GM23338 (cell line): ENCODE measurements at regions not wholly inside any gene's neighbourhood (a gene's known extent, or its start where the extent isn't known, plus 50 kb on each side); places are given as distances from the start of the nearest gene placed in this dataset.

ENCODE experiments used
- ATAC-seq: fragments of 200-7000 bp; cut with Tn5 transposase; 3 replicates; pipeline ENCODE4 v1.9.1; 2020
- DNase-seq: peaks from one replicate; pipeline ENCODE4 v3.0.0-alpha.2; 2015; ENCODE audit warnings: low spot score
- H2AFZ ChIP-seq: fragments of 200-600 bp; sonication (generic); 2 replicates; pipeline ENCODE4 v1.8.0; 2016; ENCODE audit warnings: antibody characterized with exemption, mild to moderate bottlenecking, moderate library complexity
- H3F3A ChIP-seq: fragments of 200-600 bp; sonication (generic); replicated peaks from 2 replicates; pipeline ENCODE4 v1.8.0; 2017; ENCODE audit warnings: antibody characterized with exemption, mixed run types, low read depth
- H3K27ac ChIP-seq: fragments of 200-600 bp; sonication (generic); 2 replicates; pipeline ENCODE4 v1.6.1; 2016; ENCODE audit warnings: low read depth
- H3K27me3 ChIP-seq: fragments of 200-600 bp; sonication (generic); 2 replicates; pipeline ENCODE4 v1.8.0; 2016; ENCODE audit warnings: mild to moderate bottlenecking, mixed run types, moderate library complexity; ENCODE audit not compliant: insufficient read depth
- H3K36me3 ChIP-seq: fragments of 200-600 bp; sonication (generic); 2 replicates; pipeline ENCODE4 v1.8.0; 2016; ENCODE audit warnings: mild to moderate bottlenecking; ENCODE audit not compliant: insufficient read depth
- H3K4me1 ChIP-seq: fragments of 200-600 bp; sonication (generic); 2 replicates; pipeline ENCODE4 v1.8.0; 2016; ENCODE audit warnings: mild to moderate bottlenecking, moderate library complexity; ENCODE audit not compliant: insufficient read depth
- H3K4me2 ChIP-seq: fragments of 200-600 bp; sonication (generic); 2 replicates; pipeline ENCODE4 v1.7.1; 2017; ENCODE audit warnings: mixed run types
- H3K4me3 ChIP-seq: fragments of 200-600 bp; sonication (generic); 2 replicates; pipeline ENCODE4 v1.6.1; 2016; ENCODE audit warnings: mixed run types
- H3K79me2 ChIP-seq: fragments of 200-600 bp; sonication (generic); replicated peaks from 2 replicates; pipeline ENCODE4 v1.8.0; 2017; ENCODE audit warnings: mild to moderate bottlenecking; ENCODE audit not compliant: insufficient read depth
- H3K9me2 ChIP-seq: fragments of 200-600 bp; sonication (generic); 2 replicates; pipeline ENCODE4 v1.8.0; 2017; ENCODE audit not compliant: insufficient read depth
- H4K20me1 ChIP-seq: fragments of 200-600 bp; sonication (generic); replicated peaks from 2 replicates; pipeline ENCODE4 v1.8.0; 2017; ENCODE audit warnings: mild to moderate bottlenecking; ENCODE audit not compliant: insufficient read depth
- H3K27ac Mint-ChIP-seq: 2 replicates; pipeline ENCODE4 v1.8.0; 2020; ENCODE audit warnings: inconsistent platforms, mild to moderate bottlenecking, moderate library complexity, mixed read lengths
- H3K27me3 Mint-ChIP-seq: 3 replicates; pipeline ENCODE4 v1.8.0; 2022; ENCODE audit warnings: low read depth, mild to moderate bottlenecking, moderate library complexity, mixed read lengths, inconsistent platforms; ENCODE audit not compliant: insufficient read depth, poor library complexity
- H3K36me3 Mint-ChIP-seq: 3 replicates; pipeline ENCODE4 v1.8.0; 2021; ENCODE audit warnings: low read depth, mild to moderate bottlenecking, inconsistent platforms, moderate library complexity, mixed read lengths
- H3K4me1 Mint-ChIP-seq: 3 replicates; pipeline ENCODE4 v1.8.0; 2020; ENCODE audit warnings: mild to moderate bottlenecking, inconsistent platforms, mixed read lengths
- H3K4me3 Mint-ChIP-seq: 3 replicates; pipeline ENCODE4 v1.8.0; 2021; ENCODE audit warnings: moderate library complexity, mild to moderate bottlenecking, inconsistent platforms, mixed read lengths
- H3K9me3 Mint-ChIP-seq: 3 replicates; pipeline ENCODE4 v1.8.0; 2020; ENCODE audit warnings: moderate library complexity, mild to moderate bottlenecking, inconsistent platforms, mixed read lengths
- CREB1 ChIP-seq: fragments of 250-450 bp; sonication (Bioruptor Pico); IDR thresholded peaks from 2 replicates; pipeline ENCODE4 v1.5.0; 2020; ENCODE audit warnings: low read depth, mild to moderate bottlenecking, moderate library complexity
- EZH2 ChIP-seq: fragments of 200-600 bp; sonication (generic); IDR thresholded peaks from one replicate; pipeline ENCODE4 v1.8.0; 2017; ENCODE audit warnings: antibody characterized with exemption, mild to moderate bottlenecking, low read depth; ENCODE audit not compliant: unreplicated experiment
- EZH2phosphoT487 ChIP-seq: fragments of 200-600 bp; sonication (generic); IDR thresholded peaks from one replicate; pipeline ENCODE4 v1.8.1; 2018; ENCODE audit warnings: antibody characterized with exemption; ENCODE audit not compliant: unreplicated experiment
- JUNB ChIP-seq: IDR thresholded peaks from one replicate; pipeline ENCODE4 v1.6.1; 2016; ENCODE audit warnings: antibody characterized with exemption; ENCODE audit not compliant: unreplicated experiment
- NANOG ChIP-seq: IDR thresholded peaks from 2 replicates; pipeline ENCODE4 v1.6.1; 2016; ENCODE audit warnings: antibody characterized with exemption, borderline replicate concordance
- POLR2AphosphoS5 ChIP-seq: IDR thresholded peaks from 2 replicates; pipeline ENCODE4 v1.6.1; 2016; ENCODE audit warnings: antibody characterized with exemption, low read depth
- TF ChIP-seq, protein P1 (sequence below): IDR thresholded peaks from one replicate; pipeline ENCODE4 v1.6.1; 2018; ENCODE audit warnings: antibody characterized with exemption; ENCODE audit not compliant: unreplicated experiment
- TF ChIP-seq, protein P2 (sequence below): IDR thresholded peaks from 2 replicates; pipeline ENCODE4 v1.6.1; 2016; ENCODE audit warnings: antibody characterized with exemption

DNA sequence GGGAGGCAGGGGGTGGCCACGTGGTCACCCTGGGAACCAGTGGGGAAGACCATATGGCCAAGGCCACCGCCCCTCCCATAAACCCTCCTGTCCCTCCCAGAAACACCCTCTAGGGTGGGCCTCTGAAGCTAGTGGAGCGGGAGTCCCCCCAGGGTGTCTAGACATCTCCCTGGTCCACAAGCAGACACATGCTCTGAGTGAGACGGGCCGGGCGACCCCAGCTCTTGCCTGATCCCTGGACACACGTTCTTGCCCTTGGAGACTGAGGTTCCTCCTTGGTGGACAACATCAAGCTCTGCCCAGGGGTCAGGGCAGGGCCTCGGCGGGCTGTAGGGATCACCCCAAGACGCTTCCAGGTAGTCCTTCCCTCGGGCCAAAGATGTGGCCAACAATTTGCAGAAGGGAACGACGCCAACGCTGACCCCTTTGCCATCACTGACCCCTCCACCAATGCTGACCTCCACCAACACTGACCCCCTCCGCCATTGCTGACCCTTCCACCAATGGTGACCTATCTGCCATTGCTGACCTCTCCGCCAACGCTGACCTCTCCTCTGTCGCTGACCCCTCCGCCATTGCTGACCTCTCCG, 57.1 kb downstream of the FOXL3 start:
- H3K36me3 ChIP-seq, result no peaks in the 10 kb centered on the region
- no peak overlapping the region for H3K4me3 Mint-ChIP-seq
- no peak overlapping the region for H3K4me3 ChIP-seq
- no peaks in the 10 kb centered on the region for H3K79me2 ChIP-seq
- peaks cover 3% of the 10 kb centered on the region; the same call in 1 of the 3 replicates for H3K36me3 Mint-ChIP-seq
- ATAC-seq, result no peak
- TF ChIP-seq CREB1, result no peak
- TF ChIP-seq, protein P1, sequence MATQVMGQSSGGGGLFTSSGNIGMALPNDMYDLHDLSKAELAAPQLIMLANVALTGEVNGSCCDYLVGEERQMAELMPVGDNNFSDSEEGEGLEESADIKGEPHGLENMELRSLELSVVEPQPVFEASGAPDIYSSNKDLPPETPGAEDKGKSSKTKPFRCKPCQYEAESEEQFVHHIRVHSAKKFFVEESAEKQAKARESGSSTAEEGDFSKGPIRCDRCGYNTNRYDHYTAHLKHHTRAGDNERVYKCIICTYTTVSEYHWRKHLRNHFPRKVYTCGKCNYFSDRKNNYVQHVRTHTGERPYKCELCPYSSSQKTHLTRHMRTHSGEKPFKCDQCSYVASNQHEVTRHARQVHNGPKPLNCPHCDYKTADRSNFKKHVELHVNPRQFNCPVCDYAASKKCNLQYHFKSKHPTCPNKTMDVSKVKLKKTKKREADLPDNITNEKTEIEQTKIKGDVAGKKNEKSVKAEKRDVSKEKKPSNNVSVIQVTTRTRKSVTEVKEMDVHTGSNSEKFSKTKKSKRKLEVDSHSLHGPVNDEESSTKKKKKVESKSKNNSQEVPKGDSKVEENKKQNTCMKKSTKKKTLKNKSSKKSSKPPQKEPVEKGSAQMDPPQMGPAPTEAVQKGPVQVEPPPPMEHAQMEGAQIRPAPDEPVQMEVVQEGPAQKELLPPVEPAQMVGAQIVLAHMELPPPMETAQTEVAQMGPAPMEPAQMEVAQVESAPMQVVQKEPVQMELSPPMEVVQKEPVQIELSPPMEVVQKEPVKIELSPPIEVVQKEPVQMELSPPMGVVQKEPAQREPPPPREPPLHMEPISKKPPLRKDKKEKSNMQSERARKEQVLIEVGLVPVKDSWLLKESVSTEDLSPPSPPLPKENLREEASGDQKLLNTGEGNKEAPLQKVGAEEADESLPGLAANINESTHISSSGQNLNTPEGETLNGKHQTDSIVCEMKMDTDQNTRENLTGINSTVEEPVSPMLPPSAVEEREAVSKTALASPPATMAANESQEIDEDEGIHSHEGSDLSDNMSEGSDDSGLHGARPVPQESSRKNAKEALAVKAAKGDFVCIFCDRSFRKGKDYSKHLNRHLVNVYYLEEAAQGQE, result no peak
- TF ChIP-seq, protein P2, sequence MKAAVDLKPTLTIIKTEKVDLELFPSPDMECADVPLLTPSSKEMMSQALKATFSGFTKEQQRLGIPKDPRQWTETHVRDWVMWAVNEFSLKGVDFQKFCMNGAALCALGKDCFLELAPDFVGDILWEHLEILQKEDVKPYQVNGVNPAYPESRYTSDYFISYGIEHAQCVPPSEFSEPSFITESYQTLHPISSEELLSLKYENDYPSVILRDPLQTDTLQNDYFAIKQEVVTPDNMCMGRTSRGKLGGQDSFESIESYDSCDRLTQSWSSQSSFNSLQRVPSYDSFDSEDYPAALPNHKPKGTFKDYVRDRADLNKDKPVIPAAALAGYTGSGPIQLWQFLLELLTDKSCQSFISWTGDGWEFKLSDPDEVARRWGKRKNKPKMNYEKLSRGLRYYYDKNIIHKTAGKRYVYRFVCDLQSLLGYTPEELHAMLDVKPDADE, result no peak
- TF ChIP-seq EZH2phosphoT487, result no peak
- TF ChIP-seq POLR2AphosphoS5, result no peak
- no peaks in the 10 kb centered on the region for H3K9me2 ChIP-seq
- H4K20me1 ChIP-seq, result no peaks in the 10 kb centered on the region
- H3K4me2 ChIP-seq, result no peak overlapping the region
- peaks cover 9% of the 10 kb centered on the region; the same call in 2 of the 3 replicates for H3K9me3 Mint-ChIP-seq
- H3K27ac Mint-ChIP-seq, result no peak overlapping the region
- no peaks in the 10 kb centered on the region for H3K4me1 ChIP-seq
- no peak overlapping the region for H3K27ac ChIP-seq
- no peaks in the 10 kb centered on the region for H3F3A ChIP-seq
- peaks cover 11% of the 10 kb centered on the region for H3K27me3 Mint-ChIP-seq
- no peaks in the 10 kb centered on the region for H3K4me1 Mint-ChIP-seq
- H3K27me3 ChIP-seq, result no peaks in the 10 kb centered on the region
- H2AFZ ChIP-seq, result no peak overlapping the region
- DNase-seq, result no peak

DNA sequence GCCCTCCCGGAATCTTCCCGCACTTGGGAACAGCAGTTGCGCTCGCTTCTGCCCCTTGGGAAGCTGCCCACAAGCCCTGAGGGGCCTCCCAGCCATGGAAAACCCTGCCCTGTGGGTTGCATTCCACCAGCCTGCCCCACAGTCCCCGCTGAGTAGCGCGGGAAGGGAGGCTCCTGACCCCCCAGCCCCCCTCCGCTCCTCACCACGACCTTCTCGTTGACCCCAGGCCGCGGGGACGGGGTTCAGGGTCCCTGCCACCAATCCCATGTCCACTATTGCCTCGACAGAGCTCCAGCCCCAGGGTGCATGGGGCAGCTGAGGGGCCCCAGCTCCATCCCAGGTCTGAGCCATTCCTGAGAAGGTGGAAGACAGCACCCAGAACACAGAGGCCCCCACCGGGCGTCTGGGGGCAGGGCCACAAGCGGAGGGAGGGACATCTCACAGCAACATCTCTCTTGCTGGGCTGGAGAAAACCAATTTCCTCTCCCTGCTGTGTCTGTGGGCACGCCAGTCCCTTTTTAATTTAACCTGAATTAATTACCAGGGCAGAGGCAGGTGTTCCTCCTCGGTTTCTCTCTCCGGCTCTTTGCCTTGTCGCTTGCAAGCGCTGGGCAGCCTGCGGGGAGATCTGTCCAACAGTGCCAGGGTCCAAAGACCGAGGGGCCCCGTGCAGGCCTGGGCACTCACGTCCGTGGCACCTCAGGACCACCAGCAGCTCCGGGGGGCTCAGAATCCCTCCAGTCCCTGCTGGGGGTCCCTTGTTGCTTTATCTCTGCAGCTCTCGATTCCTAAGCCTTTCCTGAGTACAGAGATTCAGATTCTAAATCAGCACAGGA, 57.9 kb downstream of the FOXL3 start:
- Histone ChIP-seq H3F3A (no peaks in the 10 kb centered on the region), H4K20me1 (no peaks in the 10 kb centered on the region), H3K79me2 (no peaks in the 10 kb centered on the region), H3K9me2 (no peaks in the 10 kb centered on the region), H3K4me3 (no peak overlapping the region), H3K4me1 (no peaks in the 10 kb centered on the region), H3K27ac (no peak overlapping the region), H3K36me3 (no peaks in the 10 kb centered on the region), H3K27me3 (no peaks in the 10 kb centered on the region), H2AFZ (no peak overlapping the region), H3K4me2 (no peak overlapping the region)
- DNase-seq (no peak), ATAC-seq (no peak)
- Mint-ChIP-seq H3K36me3 (peaks cover 3% of the 10 kb centered on the region; the same call in 1 of the 3 replicates), H3K4me3 (no peak overlapping the region), H3K4me1 (no peaks in the 10 kb centered on the region), H3K27me3 (peaks cover 11% of the 10 kb centered on the region), H3K9me3 (peaks cover 9% of the 10 kb centered on the region; the same call in 2 of the 3 replicates), H3K27ac (no peak overlapping the region)
- TF ChIP-seq JUNB (no peak), EZH2phosphoT487 (no peak), NANOG (no peak), POLR2AphosphoS5 (no peak), EZH2 (no peak)
- TF ChIP-seq, protein P2, result no peak
- TF ChIP-seq, protein P1, result no peak
